Endothelial cell of umbilical vein (primary cell): ENCODE measurements at regions not wholly inside any gene's neighbourhood (a gene's known extent, or its start where the extent isn't known, plus 50 kb on each side); places are given as distances from the start of the nearest gene placed in this dataset.

Experiments
- BruUV-seq: library from RNA; stranded (reverse); fragments of 400-500 nt; replicated peaks from 2 replicates; lab custom pipeline; 2021; lab: Mats Ljungman, UMichigan
- CTCF ChIA-PET: fragments of 300-600, 350-600 bp; sonication (Branson Sonifier 250); formaldehyde crosslinking; loops from one replicate; lab custom pipeline; 2021; ENCODE audit warnings: antibody characterized with exemption, inconsistent platforms; lab: Charles Lee
- POLR2A ChIA-PET: fragments of 300-600, 350-600 bp; sonication (Branson Sonifier 250); formaldehyde crosslinking; loops from one replicate; lab custom pipeline; 2021; ENCODE audit warnings: antibody characterized with exemption, inconsistent platforms; lab: Charles Lee
- DNase-seq: peaks from one replicate; pipeline ENCODE4 v3.0.0-alpha.2; 2011; ENCODE audit warnings: low read depth, low spot score
- FAIRE-seq: peaks from 2 replicates; lab custom pipeline; 2011; peaks lifted over from hg19 to GRCh38; lab: Jason Lieb, UNC
- H2AFZ ChIP-seq: 2 replicates; pipeline ENCODE4 v1.6.0; 2012; ENCODE audit warnings: low read depth, low read length, control low read depth, inconsistent platforms
- H3K27ac ChIP-seq: 2 replicates; pipeline ENCODE4 v1.5.1; 2011; ENCODE audit warnings: low read depth, mild to moderate bottlenecking, control low read depth, low read length, moderate library complexity; ENCODE audit not compliant: insufficient read depth
- H3K27me3 ChIP-seq, 2 experiments: 2 replicates each; pipeline versions ENCODE4 v1.6.0 to v1.6.1; 2011; ENCODE audit warnings: low read length in 2 of 2, mixed read lengths in 1 of 2; ENCODE audit not compliant: control insufficient read depth in 2 of 2, insufficient read depth in 2 of 2
- H3K36me3 ChIP-seq, 2 experiments: 2 replicates in 1 of 2; 3 replicates in 1 of 2; pipeline ENCODE4 v1.5.1; 2011; ENCODE audit warnings: low read length in 2 of 2, mild to moderate bottlenecking in 1 of 2, moderate library complexity in 1 of 2; ENCODE audit not compliant: control insufficient read depth in 2 of 2, insufficient read depth in 2 of 2; ENCODE audit errors: extremely low read depth in 1 of 2
- H3K4me1 ChIP-seq: 3 replicates; pipeline ENCODE4 v1.5.1; 2011; ENCODE audit warnings: mild to moderate bottlenecking, low read length; ENCODE audit not compliant: control insufficient read depth, insufficient read depth; ENCODE audit errors: extremely low read depth
- H3K4me2 ChIP-seq: 2 replicates; pipeline ENCODE4 v1.6.1; 2011; ENCODE audit warnings: low read length, control low read depth, mixed read lengths; ENCODE audit not compliant: insufficient read depth
- H3K4me3 ChIP-seq, 3 experiments: fragments of 200-600 bp in 1 of 3; sonication (generic), shearing (Covaris generic) in 1 of 3; replicated peaks in 1 of 3; 2 replicates each; pipeline ENCODE4 v1.5.1; 2011 to 2016; ENCODE audit warnings: control low read depth in 3 of 3, low read length in 3 of 3, mild to moderate bottlenecking in 2 of 3, inconsistent platforms in 1 of 3, low read depth in 1 of 3, moderate library complexity in 1 of 3; ENCODE audit not compliant: insufficient read depth in 1 of 3
- H3K79me2 ChIP-seq: 2 replicates; pipeline ENCODE4 v1.6.0; 2012; ENCODE audit warnings: low read length, inconsistent platforms; ENCODE audit not compliant: control insufficient read depth, insufficient read depth
- H3K9ac ChIP-seq: replicated peaks from 2 replicates; pipeline ENCODE3; 2011; ENCODE audit warnings: low read length, control low read depth; ENCODE audit not compliant: insufficient read depth; ENCODE audit errors: extremely low read depth
- H3K9me1 ChIP-seq: replicated peaks from 3 replicates; pipeline ENCODE4 v1.6.0; 2011; ENCODE audit warnings: mild to moderate bottlenecking, low read length; ENCODE audit not compliant: control insufficient read depth, insufficient read depth; ENCODE audit errors: extremely low read depth
- H3K9me3 ChIP-seq: replicated peaks from 2 replicates; pipeline ENCODE4 v1.5.1; 2012; ENCODE audit warnings: low read length, inconsistent platforms; ENCODE audit not compliant: control insufficient read depth, insufficient read depth
- H4K20me1 ChIP-seq: replicated peaks from 2 replicates; pipeline ENCODE3; 2011; ENCODE audit warnings: mild to moderate bottlenecking, low read length; ENCODE audit not compliant: control insufficient read depth, insufficient read depth; ENCODE audit errors: extremely low read depth
- CTCF ChIP-seq, 2 donors: IDR thresholded peaks; 1 replicate in 1 of 2; 2 replicates in 1 of 2; pipeline ENCODE4 v1.5.1; 2011; ENCODE audit warnings: low read length in 2 of 2, mild to moderate bottlenecking in 2 of 2, moderate library complexity in 2 of 2, control low read depth in 1 of 2, inconsistent platforms in 1 of 2, low read depth in 1 of 2; ENCODE audit not compliant: insufficient read depth in 1 of 2; ENCODE audit errors: extremely low read depth in 1 of 2
- EZH2 ChIP-seq: IDR thresholded peaks from 2 replicates; pipeline ENCODE4 v1.6.1; 2012; ENCODE audit warnings: borderline replicate concordance, low read depth, mild to moderate bottlenecking, moderate library complexity, low read length, inconsistent platforms; ENCODE audit not compliant: severe bottlenecking
- FOS ChIP-seq: IDR thresholded peaks from 2 replicates; pipeline ENCODE4 v1.6.1; 2011; ENCODE audit warnings: mild to moderate bottlenecking, low read length, moderate library complexity, borderline replicate concordance; ENCODE audit not compliant: insufficient read depth
- GATA2 ChIP-seq: IDR thresholded peaks from 2 replicates; pipeline ENCODE4 v1.7.0; 2011; ENCODE audit warnings: low read depth, mild to moderate bottlenecking, moderate library complexity, mixed read lengths, low read length; ENCODE audit not compliant: insufficient read length, insufficient read depth
- JUN ChIP-seq: IDR thresholded peaks from 2 replicates; pipeline ENCODE4 v1.6.1; 2011; ENCODE audit warnings: borderline replicate concordance, low read depth; ENCODE audit not compliant: insufficient read length, insufficient read depth
- MYC ChIP-seq: IDR thresholded peaks from one replicate; pipeline ENCODE4 v1.6.1; 2011; ENCODE audit warnings: mild to moderate bottlenecking, low read depth, low read length
- POLR2A ChIP-seq: IDR thresholded peaks from 2 replicates; pipeline ENCODE4 v1.6.1; 2012; ENCODE audit warnings: low read depth, mild to moderate bottlenecking, control low read depth, low read length
- POLR2AphosphoS5 ChIP-seq: IDR thresholded peaks from 2 replicates; pipeline ENCODE4 v1.6.1; 2012; ENCODE audit warnings: low read depth, mild to moderate bottlenecking, control low read depth, low read length, moderate library complexity; ENCODE audit not compliant: insufficient read depth
- dilution Hi-C: fragments of 300-500 bp; cut with MboI; formaldehyde crosslinking; loops from one replicate; pipeline ENCODE4 v1.15.0; 2019; ENCODE audit warnings: low sequenced_read_pairs; ENCODE audit not compliant: extremely low pct_ligation_motif_present
- intact Hi-C: fragments of 100-400 bp; cut with micrococcal nuclease; formaldehyde crosslinking; loops from one replicate; pipeline ENCODE4 v1.10.0; 2022
- TF ChIP-seq, protein P1 (sequence below): IDR thresholded peaks from 2 replicates; pipeline ENCODE4 v1.6.1; 2011; ENCODE audit not compliant: insufficient read depth, insufficient read length

- H3K9me3 ChIP-seq: no peaks in the 10 kb centered on the region
- H3K27me3 ChIP-seq: no peaks in the 10 kb centered on the region
- no peaks in the 10 kb centered on the region for H4K20me1 ChIP-seq
- intact Hi-C loops (no loop called here), dilution Hi-C loops (no loop called here)
- H3K9ac ChIP-seq: no peak overlapping the region
- no TSS peak for BruUV-seq
- DNase-seq: no peak
- H3K4me1 ChIP-seq: no peaks in the 10 kb centered on the region
- H3K79me2 ChIP-seq: no peaks in the 10 kb centered on the region
- H3K4me3 ChIP-seq: no peak overlapping the region
- no peak overlapping the region for H2AFZ ChIP-seq
- FAIRE-seq: no peak
- H3K36me3 ChIP-seq: no peaks in the 10 kb centered on the region
- no peak overlapping the region for H3K27ac ChIP-seq
- TF ChIP-seq EZH2 (no peak), JUN (no peak), CTCF (IDR thresholded peaks at IDR 0.05; ENCODE audit: extremely low read depth in 1 of 2, insufficient read depth in 1 of 2, low read depth in 1 of 2, low read length in 2 of 2) (no peak), POLR2AphosphoS5 (no peak), FOS (no peak), MYC (no peak), POLR2A (no peak), GATA2 (no peak)
- TF ChIP-seq, protein P1, sequence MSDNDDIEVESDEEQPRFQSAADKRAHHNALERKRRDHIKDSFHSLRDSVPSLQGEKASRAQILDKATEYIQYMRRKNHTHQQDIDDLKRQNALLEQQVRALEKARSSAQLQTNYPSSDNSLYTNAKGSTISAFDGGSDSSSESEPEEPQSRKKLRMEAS: no peak
- CTCF ChIA-PET: no interaction called here
- H3K9me1 ChIP-seq: no peaks in the 10 kb centered on the region
- no peak overlapping the region for H3K4me2 ChIP-seq
- POLR2A ChIA-PET: no interaction called here
Measured at GRCh38 chr6:98716341-98716740, 118.0 kb upstream of the POU3F2 start.
